K562 (cell line): ENCODE measurements at regions not wholly inside any gene's neighbourhood (a gene's known extent, or its start where the extent isn't known, plus 50 kb on each side); places are given as distances from the start of the nearest gene placed in this dataset.

Experiments used
- ATAC-seq: fragments of 200-7000 bp; cut with Tn5 transposase; 3 replicates; pipeline ENCODE4 v1.9.1; 2020; ENCODE audit warnings: moderate library complexity
- BruUV-seq: library from RNA; stranded (reverse); fragments of 400-500 nt; replicated peaks from 2 replicates; lab custom pipeline; 2021; lab: Mats Ljungman, UMichigan
- CTCF ChIA-PET: fragments of 300-600 bp; formaldehyde crosslinking; extraction: SDS; loops from one replicate; lab custom pipeline; 2021; ENCODE audit warnings: low intra/inter-chr PET ratio; lab: Yijun Ruan, JAX
- POLR2A ChIA-PET: fragments of 300-600, 350-650 bp; sonication (Branson Sonifier 250); formaldehyde crosslinking; extraction: SDS; loops from one replicate; lab custom pipeline; 2021; ENCODE audit warnings: antibody characterized with exemption, inconsistent platforms; lab: Yijun Ruan, JAX
- DNase-seq, 4 experiments: peaks; one replicate each; pipeline versions ENCODE4 v3.0.0 to v3.0.0-alpha.2; 2011 to 2018; ENCODE audit warnings: low spot score in 3 of 4, mixed read lengths in 3 of 4; ENCODE audit errors: extremely low read depth in 1 of 4
- FAIRE-seq: peaks from 2 replicates; lab custom pipeline; 2011; peaks lifted over from hg19 to GRCh38; lab: Jason Lieb, UNC
- H2AFZ ChIP-seq: 2 replicates; pipeline ENCODE4 v1.6.0; 2011; ENCODE audit warnings: low read depth, low read length, control low read depth, inconsistent platforms
- H3K27ac ChIP-seq: fragments of 200-600 bp; 3 replicates; pipeline ENCODE4 v1.8.0; 2011; ENCODE audit warnings: low read depth, mild to moderate bottlenecking, control low read depth, inconsistent platforms, low read length, moderate library complexity, mixed read lengths; ENCODE audit errors: extremely low read depth
- H3K27me3 ChIP-seq, 2 experiments: fragments of 300-600 bp in 1 of 2; 2 replicates in 1 of 2; 3 replicates in 1 of 2; pipeline versions ENCODE4 v1.6.0 to v1.8.0; 2011; ENCODE audit warnings: inconsistent platforms in 2 of 2, low read length in 2 of 2, mild to moderate bottlenecking in 1 of 2, mixed read lengths in 1 of 2, moderate library complexity in 1 of 2; ENCODE audit not compliant: control insufficient read depth in 2 of 2, insufficient read depth in 2 of 2
- H3K36me3 ChIP-seq: fragments of 300-600 bp; 3 replicates; pipeline ENCODE4 v1.8.0; 2011; ENCODE audit warnings: mild to moderate bottlenecking, low read length, inconsistent platforms; ENCODE audit not compliant: control insufficient read depth, insufficient read depth
- H3K4me1 ChIP-seq, 2 experiments: fragments of 200-600 bp in 1 of 2; replicated peaks in 1 of 2; 2 replicates in 1 of 2; 3 replicates in 1 of 2; pipeline versions ENCODE4 v1.5.1 to v1.8.0; 2011; ENCODE audit warnings: inconsistent platforms in 2 of 2, low read length in 2 of 2, mild to moderate bottlenecking in 1 of 2, mixed read lengths in 1 of 2, moderate library complexity in 1 of 2; ENCODE audit not compliant: control insufficient read depth in 2 of 2, insufficient read depth in 2 of 2
- H3K4me2 ChIP-seq: 2 replicates; pipeline ENCODE4 v1.6.1; 2011; ENCODE audit warnings: low read length, control low read depth, inconsistent platforms, mixed read lengths; ENCODE audit not compliant: insufficient read depth
- H3K4me3 ChIP-seq: fragments of 200-600 bp; sonication (generic), shearing (Covaris generic); 2 replicates; pipeline ENCODE4 v1.5.1; 2016; ENCODE audit warnings: control low read depth, inconsistent platforms
- H3K79me2 ChIP-seq: fragments of 200-600 bp; 3 replicates; pipeline ENCODE4 v1.8.0; 2011; ENCODE audit warnings: low read length, inconsistent platforms; ENCODE audit not compliant: control insufficient read depth, insufficient read depth
- H3K9ac ChIP-seq, 2 experiments: 2 replicates each; pipeline versions ENCODE4 v1.6.0 to v1.6.1; 2011; ENCODE audit warnings: low read depth in 2 of 2, low read length in 2 of 2, control low read depth in 1 of 2, inconsistent platforms in 1 of 2, mild to moderate bottlenecking in 1 of 2, mixed read lengths in 1 of 2; ENCODE audit not compliant: insufficient read depth in 1 of 2
- H3K9me1 ChIP-seq: one replicate; pipeline ENCODE4 v1.6.0; 2011; ENCODE audit warnings: inconsistent platforms, mild to moderate bottlenecking, low read length, moderate library complexity; ENCODE audit not compliant: control insufficient read depth, insufficient read depth
- H3K9me3 ChIP-seq: replicated peaks from 2 replicates; pipeline ENCODE4 v1.5.1; 2011; ENCODE audit warnings: low read depth, low read length, inconsistent platforms; ENCODE audit not compliant: control insufficient read depth, insufficient read depth
- H4K20me1 ChIP-seq: replicated peaks from 2 replicates; pipeline ENCODE4 v1.6.1; 2011; ENCODE audit warnings: low read length, inconsistent platforms, mixed read lengths; ENCODE audit not compliant: control insufficient read depth, insufficient read depth
- ARNT ChIP-seq, 2 experiments: fragments of 450-650 bp; IDR thresholded peaks; 2 replicates each; pipeline ENCODE4 v1.6.1; 2016; ENCODE audit warnings: mild to moderate bottlenecking in 1 of 2
- CBX1 ChIP-seq: sonication (generic); IDR thresholded peaks from 2 replicates; pipeline ENCODE4 v1.6.1; 2016; ENCODE audit warnings: antibody characterized with exemption, low read depth, mild to moderate bottlenecking
- CXXC5 ChIP-seq: fragments of 250-450 bp; sonication (Bioruptor Pico); IDR thresholded peaks from 2 replicates; pipeline ENCODE4 v1.8.0; 2022; ENCODE audit warnings: inconsistent platforms, mild to moderate bottlenecking, moderate library complexity
- ELF4 ChIP-seq: fragments of 450-650 bp; formaldehyde crosslinking; IDR thresholded peaks from 2 replicates; pipeline ENCODE4 v1.4.0; 2022; ENCODE audit warnings: missing genetic modification characterization
- FOXP1 ChIP-seq: sonication (generic); formaldehyde crosslinking; IDR thresholded peaks from 2 replicates; pipeline ENCODE4 v1.8.0; 2022; ENCODE audit warnings: mild to moderate bottlenecking, missing genetic modification reagents
- HLTF ChIP-seq: fragments of 450-650 bp; IDR thresholded peaks from 2 replicates; pipeline ENCODE4 v1.6.1; 2016
- KDM1A ChIP-seq, 2 experiments: fragments of 450-650 bp; IDR thresholded peaks; 2 replicates each; pipeline ENCODE4 v1.6.1; 2016; ENCODE audit warnings: mild to moderate bottlenecking in 2 of 2
- PTBP1 ChIP-seq: fragments of 200-400 bp; formaldehyde crosslinking; IDR thresholded peaks from 2 replicates; pipeline ENCODE4 v1.6.1; 2017; ENCODE audit warnings: low read depth, low read length
- PTTG1 ChIP-seq: fragments of 450-650 bp; IDR thresholded peaks from 2 replicates; pipeline ENCODE4 v1.6.1; 2016; ENCODE audit warnings: low read depth, mild to moderate bottlenecking, missing genetic modification characterization, missing compliant biosample characterization
- SRSF1 ChIP-seq: fragments of 200-400 bp; formaldehyde crosslinking; IDR thresholded peaks from 2 replicates; pipeline ENCODE4 v1.6.1; 2017; ENCODE audit warnings: mild to moderate bottlenecking, low read depth, low read length, moderate library complexity
- TAL1 ChIP-seq: fragments of 450-650 bp; IDR thresholded peaks from 2 replicates; pipeline ENCODE4 v1.6.1; 2016; ENCODE audit warnings: mild to moderate bottlenecking
- THRA ChIP-seq: fragments of 450-650 bp; IDR thresholded peaks from 2 replicates; pipeline ENCODE4 v1.6.1; 2017; ENCODE audit warnings: mild to moderate bottlenecking, moderate library complexity
- U2AF2 ChIP-seq: fragments of 200-400 bp; formaldehyde crosslinking; optimal IDR thresholded peaks from 2 replicates; pipeline ENCODE3; 2017; ENCODE audit warnings: low read depth, mild to moderate bottlenecking, low read length
- ZFX ChIP-seq: sonication (generic); formaldehyde crosslinking; IDR thresholded peaks from 2 replicates; pipeline ENCODE4 v1.8.0; 2022; ENCODE audit warnings: mild to moderate bottlenecking, missing genetic modification reagents, moderate library complexity
- ZNF143 ChIP-seq: sonication (generic); formaldehyde crosslinking; IDR thresholded peaks from 2 replicates; pipeline ENCODE4 v1.9.0; 2022; ENCODE audit warnings: mild to moderate bottlenecking, missing genetic modification reagents
- WGBS: fragments of 100-300 bp; shearing (Covaris generic); methylation state at CpG from one replicate; pipeline ENCODE4 v1.1.6; 2016; ENCODE audit warnings: low coverage, mixed read lengths; ENCODE audit not compliant: insufficient coverage; ENCODE audit errors: missing lambda C conversion rate; 5-methylcytosine and 5-hydroxymethylcytosine counted together
- in situ Hi-C: fragments of 300-500 bp; cut with MboI; formaldehyde crosslinking; loops from 4 replicates; pipeline ENCODE4 v1.15.0; 2018; ENCODE audit warnings: inconsistent platforms, mixed read lengths
- intact Hi-C: fragments of 100-400 bp; cut with micrococcal nuclease; formaldehyde crosslinking; loops from 2 replicates; pipeline ENCODE4 v1.14.2; 2022
- TF ChIP-seq, protein P1 (sequence below): fragments of 450-650 bp; IDR thresholded peaks from 2 replicates; pipeline ENCODE4 v1.6.1; 2017; ENCODE audit warnings: antibody characterized with exemption
- TF ChIP-seq, protein P2 (sequence below): sonication (generic); formaldehyde crosslinking; IDR thresholded peaks from 2 replicates; pipeline ENCODE4 v1.5.0; 2020; ENCODE audit warnings: missing genetic modification reagents
- TF ChIP-seq, protein P3 (sequence below): IDR thresholded peaks from 3 replicates; pipeline ENCODE4 v1.6.1; 2011; ENCODE audit warnings: borderline replicate concordance, mild to moderate bottlenecking, moderate library complexity; ENCODE audit not compliant: insufficient read length; ENCODE audit errors: extremely low read depth

DNA sequence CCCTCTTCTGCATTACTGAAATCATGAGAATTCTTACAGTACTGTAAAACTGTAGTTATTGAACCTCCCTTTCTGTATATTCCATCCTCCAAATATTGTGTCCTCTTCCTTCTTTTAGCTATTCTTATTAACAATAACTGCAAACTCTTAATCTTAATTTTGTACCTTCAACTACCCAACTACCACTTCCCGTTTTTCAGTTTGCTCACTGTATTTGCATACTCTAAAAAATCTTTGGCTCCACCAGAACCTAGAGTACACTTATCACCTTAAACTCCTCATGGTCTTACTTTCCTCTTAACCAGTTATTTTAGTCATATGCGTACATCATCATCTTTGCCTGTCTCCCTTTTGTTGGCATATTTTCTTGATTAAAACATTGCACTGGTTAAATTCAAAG is 543.7 kb downstream of the ARAP2 start (continued):
- TF ChIP-seq, protein P1, sequence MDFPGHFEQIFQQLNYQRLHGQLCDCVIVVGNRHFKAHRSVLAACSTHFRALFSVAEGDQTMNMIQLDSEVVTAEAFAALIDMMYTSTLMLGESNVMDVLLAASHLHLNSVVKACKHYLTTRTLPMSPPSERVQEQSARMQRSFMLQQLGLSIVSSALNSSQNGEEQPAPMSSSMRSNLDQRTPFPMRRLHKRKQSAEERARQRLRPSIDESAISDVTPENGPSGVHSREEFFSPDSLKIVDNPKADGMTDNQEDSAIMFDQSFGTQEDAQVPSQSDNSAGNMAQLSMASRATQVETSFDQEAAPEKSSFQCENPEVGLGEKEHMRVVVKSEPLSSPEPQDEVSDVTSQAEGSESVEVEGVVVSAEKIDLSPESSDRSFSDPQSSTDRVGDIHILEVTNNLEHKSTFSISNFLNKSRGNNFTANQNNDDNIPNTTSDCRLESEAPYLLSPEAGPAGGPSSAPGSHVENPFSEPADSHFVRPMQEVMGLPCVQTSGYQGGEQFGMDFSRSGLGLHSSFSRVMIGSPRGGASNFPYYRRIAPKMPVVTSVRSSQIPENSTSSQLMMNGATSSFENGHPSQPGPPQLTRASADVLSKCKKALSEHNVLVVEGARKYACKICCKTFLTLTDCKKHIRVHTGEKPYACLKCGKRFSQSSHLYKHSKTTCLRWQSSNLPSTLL: no peak
- no peak for TF ChIP-seq ZFX
- TF ChIP-seq THRA: no peak
- no peak for TF ChIP-seq CBX1

- ATAC-seq (no peak), FAIRE-seq (no peak), DNase-seq (no peak)
- Histone ChIP-seq H2AFZ (no peak overlapping the region), H3K9ac (no peak overlapping the region), H3K36me3 (no peaks in the 10 kb centered on the region), H3K79me2 (no peaks in the 10 kb centered on the region), H4K20me1 (no peaks in the 10 kb centered on the region), H3K27me3 (no peaks in the 10 kb centered on the region), H3K9me3 (no peaks in the 10 kb centered on the region; the same call in 1 of the 2 replicates), H3K4me2 (no peak overlapping the region), H3K9me1 (no peaks in the 10 kb centered on the region), H3K27ac (no peak overlapping the region), H3K4me3 (no peak overlapping the region), H3K4me1 (no peaks in the 10 kb centered on the region)
- 0% methylated on average over 2 of the region's 2 CpGs for WGBS
- in situ Hi-C loops: no loop called here
- ChIA-PET CTCF (no interaction called here), POLR2A (no interaction called here)
- no TSS peak for BruUV-seq
- intact Hi-C loops: no loop called here
- TF ChIP-seq, protein P2, sequence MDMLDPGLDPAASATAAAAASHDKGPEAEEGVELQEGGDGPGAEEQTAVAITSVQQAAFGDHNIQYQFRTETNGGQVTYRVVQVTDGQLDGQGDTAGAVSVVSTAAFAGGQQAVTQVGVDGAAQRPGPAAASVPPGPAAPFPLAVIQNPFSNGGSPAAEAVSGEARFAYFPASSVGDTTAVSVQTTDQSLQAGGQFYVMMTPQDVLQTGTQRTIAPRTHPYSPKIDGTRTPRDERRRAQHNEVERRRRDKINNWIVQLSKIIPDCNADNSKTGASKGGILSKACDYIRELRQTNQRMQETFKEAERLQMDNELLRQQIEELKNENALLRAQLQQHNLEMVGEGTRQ: no peak
- TF ChIP-seq KDM1A (IDR thresholded peaks at IDR 0.05): no peak
- no peak for TF ChIP-seq SRSF1
- no peak for TF ChIP-seq PTBP1
- no peak for TF ChIP-seq ZNF143 (CRISPR knock-in tag)
- no peak for TF ChIP-seq ELF4 (CRISPR knock-in tag)
- no peak for TF ChIP-seq CXXC5 (CRISPR knock-in tag)
- TF ChIP-seq HLTF: no peak
- TF ChIP-seq PTTG1 (tag): no peak
- TF ChIP-seq ARNT (IDR thresholded peaks at IDR 0.05): no peak
- no peak for TF ChIP-seq FOXP1 (CRISPR knock-in tag)
- TF ChIP-seq, protein P3, sequence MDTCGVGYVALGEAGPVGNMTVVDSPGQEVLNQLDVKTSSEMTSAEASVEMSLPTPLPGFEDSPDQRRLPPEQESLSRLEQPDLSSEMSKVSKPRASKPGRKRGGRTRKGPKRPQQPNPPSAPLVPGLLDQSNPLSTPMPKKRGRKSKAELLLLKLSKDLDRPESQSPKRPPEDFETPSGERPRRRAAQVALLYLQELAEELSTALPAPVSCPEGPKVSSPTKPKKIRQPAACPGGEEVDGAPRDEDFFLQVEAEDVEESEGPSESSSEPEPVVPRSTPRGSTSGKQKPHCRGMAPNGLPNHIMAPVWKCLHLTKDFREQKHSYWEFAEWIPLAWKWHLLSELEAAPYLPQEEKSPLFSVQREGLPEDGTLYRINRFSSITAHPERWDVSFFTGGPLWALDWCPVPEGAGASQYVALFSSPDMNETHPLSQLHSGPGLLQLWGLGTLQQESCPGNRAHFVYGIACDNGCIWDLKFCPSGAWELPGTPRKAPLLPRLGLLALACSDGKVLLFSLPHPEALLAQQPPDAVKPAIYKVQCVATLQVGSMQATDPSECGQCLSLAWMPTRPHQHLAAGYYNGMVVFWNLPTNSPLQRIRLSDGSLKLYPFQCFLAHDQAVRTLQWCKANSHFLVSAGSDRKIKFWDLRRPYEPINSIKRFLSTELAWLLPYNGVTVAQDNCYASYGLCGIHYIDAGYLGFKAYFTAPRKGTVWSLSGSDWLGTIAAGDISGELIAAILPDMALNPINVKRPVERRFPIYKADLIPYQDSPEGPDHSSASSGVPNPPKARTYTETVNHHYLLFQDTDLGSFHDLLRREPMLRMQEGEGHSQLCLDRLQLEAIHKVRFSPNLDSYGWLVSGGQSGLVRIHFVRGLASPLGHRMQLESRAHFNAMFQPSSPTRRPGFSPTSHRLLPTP: no peak
- TF ChIP-seq TAL1: no peak
- TF ChIP-seq U2AF2: no peak
Measured at GRCh38 chr4:35709080-35709479, 535.2 kb downstream of the ARAP2 start.
